AG09319 (cell line): ENCODE measurements at regions not wholly inside any gene's neighbourhood (a gene's known extent, or its start where the extent isn't known, plus 50 kb on each side); places are given as distances from the start of the nearest gene placed in this dataset.

ENCODE experiments used
- DNase-seq: peaks from one replicate; pipeline ENCODE4 v3.0.0-alpha.2; 2010; ENCODE audit warnings: low read depth; ENCODE audit errors: extremely low read depth
- TF ChIP-seq, protein P1 (sequence below): IDR thresholded peaks from 2 replicates; pipeline ENCODE4 v1.5.1; 2011; ENCODE audit warnings: low read depth, mild to moderate bottlenecking, inconsistent platforms, low read length, moderate library complexity

DNA sequence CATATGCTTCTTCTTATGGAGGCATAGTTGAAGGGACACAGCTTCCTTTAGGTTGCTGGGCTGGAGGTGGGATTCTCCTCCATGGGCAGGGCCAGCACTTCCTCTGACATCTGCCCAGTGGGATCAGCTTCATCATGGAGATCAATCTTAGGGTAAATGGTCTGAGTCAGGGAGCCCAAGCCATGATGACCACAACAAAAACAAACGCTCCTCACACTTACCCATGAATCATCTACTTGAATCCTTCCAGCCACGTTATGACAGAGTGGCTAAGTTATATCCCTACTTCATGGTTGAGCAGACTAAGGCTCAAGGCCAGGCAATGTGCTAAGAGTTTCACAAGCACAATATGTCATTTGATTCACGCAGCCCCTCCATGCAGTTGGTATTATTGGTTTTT lies 87.2 kb upstream of the NMNAT3 start:
- DNase-seq, result peak; percentile 77
- TF ChIP-seq, protein P1, sequence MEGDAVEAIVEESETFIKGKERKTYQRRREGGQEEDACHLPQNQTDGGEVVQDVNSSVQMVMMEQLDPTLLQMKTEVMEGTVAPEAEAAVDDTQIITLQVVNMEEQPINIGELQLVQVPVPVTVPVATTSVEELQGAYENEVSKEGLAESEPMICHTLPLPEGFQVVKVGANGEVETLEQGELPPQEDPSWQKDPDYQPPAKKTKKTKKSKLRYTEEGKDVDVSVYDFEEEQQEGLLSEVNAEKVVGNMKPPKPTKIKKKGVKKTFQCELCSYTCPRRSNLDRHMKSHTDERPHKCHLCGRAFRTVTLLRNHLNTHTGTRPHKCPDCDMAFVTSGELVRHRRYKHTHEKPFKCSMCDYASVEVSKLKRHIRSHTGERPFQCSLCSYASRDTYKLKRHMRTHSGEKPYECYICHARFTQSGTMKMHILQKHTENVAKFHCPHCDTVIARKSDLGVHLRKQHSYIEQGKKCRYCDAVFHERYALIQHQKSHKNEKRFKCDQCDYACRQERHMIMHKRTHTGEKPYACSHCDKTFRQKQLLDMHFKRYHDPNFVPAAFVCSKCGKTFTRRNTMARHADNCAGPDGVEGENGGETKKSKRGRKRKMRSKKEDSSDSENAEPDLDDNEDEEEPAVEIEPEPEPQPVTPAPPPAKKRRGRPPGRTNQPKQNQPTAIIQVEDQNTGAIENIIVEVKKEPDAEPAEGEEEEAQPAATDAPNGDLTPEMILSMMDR, result no peak

- DNase-seq, result no peak
These were observed 86.5 kb upstream of the NMNAT3 start for GRCh38 chr3:139764069-139764905.

GRCh38 chr3:139762302-139762701 lies 84.5 kb upstream of the NMNAT3 start:
- no peak for DNase-seq
- TF ChIP-seq, protein P1, result no peak

More at GRCh38 chr3:139764069-139764905, 86.5 kb upstream of the NMNAT3 start:
- TF ChIP-seq, protein P1, result no peak

DNA sequence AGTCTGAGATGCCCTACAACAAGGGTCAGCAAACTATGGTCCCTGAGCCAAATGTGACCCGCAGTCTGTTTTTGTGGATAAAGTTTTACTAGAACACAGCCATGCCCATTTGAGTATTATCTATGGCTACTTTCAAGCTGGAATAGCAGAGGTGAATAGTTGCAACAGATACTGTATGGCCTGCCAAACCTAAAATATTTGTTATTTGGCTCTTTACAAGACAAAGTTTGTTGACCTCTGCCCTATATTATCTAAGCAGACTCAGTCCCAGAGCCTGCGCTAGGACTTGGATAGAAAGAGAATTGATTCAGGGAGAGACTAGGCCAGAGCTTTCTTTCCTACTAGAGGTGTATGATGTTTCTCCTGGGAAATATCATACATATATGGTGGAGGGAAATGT lies 81.7 kb upstream of the NMNAT3 start:
- DNase-seq, result no peak
- TF ChIP-seq, protein P1, result no peak

- TF ChIP-seq, protein P1, result no peak
- peak; percentile 24 for DNase-seq
These were observed 81.0 kb upstream of the NMNAT3 start for GRCh38 chr3:139758654-139759291.

DNA sequence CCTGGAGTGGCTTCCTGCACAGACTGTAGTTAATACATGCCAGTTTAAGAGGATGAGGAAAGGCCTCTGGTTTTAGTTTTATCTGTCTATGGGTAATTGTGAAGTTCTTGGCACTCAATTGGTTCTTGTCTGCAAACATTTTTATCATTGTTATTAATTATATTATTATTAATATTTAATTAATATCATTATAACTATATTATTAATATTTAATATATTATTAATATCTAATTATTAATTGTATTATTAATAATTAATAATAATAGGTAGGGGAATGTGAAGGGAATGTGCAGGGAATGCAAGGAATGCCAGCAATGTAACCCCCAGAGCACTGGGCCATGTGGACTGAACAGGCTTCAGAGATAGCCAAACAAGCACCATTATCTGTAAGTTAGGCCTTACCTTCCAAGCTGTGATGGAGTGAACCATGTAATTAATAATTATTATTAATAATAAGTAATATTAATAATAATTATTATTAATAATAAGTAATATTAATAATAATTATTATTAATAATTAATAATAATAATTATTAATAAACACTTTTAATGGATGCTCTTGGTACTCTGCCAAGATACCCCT lies 79.8 kb upstream of the NMNAT3 start:
- TF ChIP-seq, protein P1, result no peak
- no peak for DNase-seq
